Hematopoietic multipotent progenitor cell treated with erythropoietin and hydrocortisone succinate and interleukin-3 and kit ligand, for 15 days (in vitro differentiated cells): ENCODE measurements at regions not wholly inside any gene's neighbourhood (a gene's known extent, or its start where the extent isn't known, plus 50 kb on each side); places are given as distances from the start of the nearest gene placed in this dataset.

Experiments used
- DNase-seq: peaks from one replicate; pipeline ENCODE4 v3.0.0-alpha.2; 2015; ENCODE audit warnings: low spot score

- no peak for DNase-seq
These were observed 421.0 kb downstream of the DYNC2H1 start for GRCh38 chr11:103530257-103530656.

GRCh38 chr11:103532133-103532788 lies 423.0 kb downstream of the DYNC2H1 start:
- no peak for DNase-seq

GRCh38 chr11:103534191-103534590 lies 425.0 kb downstream of the DYNC2H1 start:
- DNase-seq: no peak

GRCh38 chr11:103534959-103535358 lies 425.7 kb downstream of the DYNC2H1 start:
- no peak for DNase-seq

GRCh38 chr11:103536335-103536722 lies 427.1 kb downstream of the DYNC2H1 start:
- DNase-seq: no peak

- DNase-seq: no peak
These were observed 428.8 kb downstream of the DYNC2H1 start for GRCh38 chr11:103537904-103538502.

- no peak for DNase-seq
These were observed 429.9 kb downstream of the DYNC2H1 start for GRCh38 chr11:103539166-103539565.

- DNase-seq: no peak
These were observed 432.1 kb downstream of the DYNC2H1 start for GRCh38 chr11:103541186-103541795.

GRCh38 chr11:103542851-103543250 lies 433.6 kb downstream of the DYNC2H1 start:
- no peak for DNase-seq

GRCh38 chr11:103543456-103543855 lies 434.2 kb downstream of the DYNC2H1 start:
- DNase-seq: no peak

GRCh38 chr11:103544874-103545273 lies 435.6 kb downstream of the DYNC2H1 start:
- DNase-seq: no peak

- no peak for DNase-seq
These were observed 436.3 kb downstream of the DYNC2H1 start for GRCh38 chr11:103545551-103545950.

- no peak for DNase-seq
These were observed 437.0 kb downstream of the DYNC2H1 start for GRCh38 chr11:103546236-103546635.

- DNase-seq: no peak
These were observed 437.8 kb downstream of the DYNC2H1 start for GRCh38 chr11:103547024-103547423.

- no peak for DNase-seq
These were observed 438.5 kb downstream of the DYNC2H1 start for GRCh38 chr11:103547691-103548090.

- no peak for DNase-seq
These were observed 439.6 kb downstream of the DYNC2H1 start for GRCh38 chr11:103548838-103549237.

- no peak for DNase-seq
These were observed 441.6 kb downstream of the DYNC2H1 start for GRCh38 chr11:103550811-103551210.

- no peak for DNase-seq
These were observed 442.9 kb downstream of the DYNC2H1 start for GRCh38 chr11:103552086-103552485.

GRCh38 chr11:103556171-103556570 lies 446.9 kb downstream of the DYNC2H1 start:
- no peak for DNase-seq

GRCh38 chr11:103566116-103566515 lies 456.9 kb downstream of the DYNC2H1 start:
- no peak for DNase-seq

GRCh38 chr11:103581760-103582159 lies 454.7 kb upstream of the DDI1 start:
- DNase-seq: no peak

- DNase-seq: no peak
These were observed 454.0 kb upstream of the DDI1 start for GRCh38 chr11:103582351-103582909.

- no peak for DNase-seq
These were observed 452.4 kb upstream of the DDI1 start for GRCh38 chr11:103584021-103584420.
